Fibroblast of lung (primary cell): ENCODE measurements at regions not wholly inside any gene's neighbourhood (a gene's known extent, or its start where the extent isn't known, plus 50 kb on each side); places are given as distances from the start of the nearest gene placed in this dataset.
"Not testable (repeated sequence)": the region's sequence is repeated elsewhere in the genome, so short reads cannot be mapped to it uniquely, and the experiment has no call there.

Source experiments
- DNase-seq, 2 donors: peaks; one replicate each; pipeline versions ENCODE4 v3.0.0 to v3.0.0-alpha.2; 2010; ENCODE audit warnings: low read depth in 2 of 2
- H2AFZ ChIP-seq: 2 replicates; pipeline ENCODE4 v1.5.1; 2012; ENCODE audit warnings: low read length, control low read depth, inconsistent platforms
- H3K27ac ChIP-seq: 2 replicates; pipeline ENCODE4 v1.5.1; 2011; ENCODE audit warnings: low read length, control low read depth; ENCODE audit not compliant: insufficient read depth
- H3K27me3 ChIP-seq: 2 replicates; pipeline ENCODE4 v1.5.1; 2011; ENCODE audit warnings: mild to moderate bottlenecking, low read length; ENCODE audit not compliant: control insufficient read depth, insufficient read depth
- H3K36me3 ChIP-seq: 2 replicates; pipeline ENCODE4 v1.5.1; 2011; ENCODE audit warnings: low read length; ENCODE audit not compliant: control insufficient read depth, insufficient read depth
- H3K4me1 ChIP-seq: 2 replicates; pipeline ENCODE4 v1.5.1; 2011; ENCODE audit warnings: low read length; ENCODE audit not compliant: control insufficient read depth, insufficient read depth; ENCODE audit errors: extremely low read depth
- H3K4me2 ChIP-seq: 2 replicates; pipeline ENCODE4 v1.5.1; 2011; ENCODE audit warnings: low read length, control low read depth; ENCODE audit not compliant: insufficient read depth; ENCODE audit errors: extremely low read depth
- H3K4me3 ChIP-seq, 4 experiments: fragments of 200-600 bp in 1 of 4; sonication (generic) in 1 of 4; replicated peaks in 1 of 4; 2 replicates each; pipeline ENCODE4 v1.5.1; 2011 to 2016; ENCODE audit warnings: low read length in 4 of 4, low read depth in 3 of 4, mild to moderate bottlenecking in 3 of 4, control low read depth in 2 of 4, inconsistent platforms in 1 of 4, mixed read lengths in 1 of 4; ENCODE audit not compliant: insufficient read depth in 1 of 4; ENCODE audit errors: control extremely low read depth in 1 of 4
- H3K79me2 ChIP-seq: 2 replicates; pipeline ENCODE4 v1.5.1; 2012; ENCODE audit warnings: mild to moderate bottlenecking, low read length, inconsistent platforms; ENCODE audit not compliant: control insufficient read depth, insufficient read depth
- H3K9ac ChIP-seq: 2 replicates; pipeline ENCODE4 v1.5.1; 2011; ENCODE audit warnings: mild to moderate bottlenecking, low read length, control low read depth; ENCODE audit not compliant: insufficient read depth
- H3K9me3 ChIP-seq: 2 replicates; pipeline ENCODE4 v1.5.1; 2012; ENCODE audit warnings: low read depth, low read length; ENCODE audit not compliant: control insufficient read depth, insufficient read depth
- H4K20me1 ChIP-seq: 2 replicates; pipeline ENCODE4 v1.5.1; 2011; ENCODE audit warnings: low read length; ENCODE audit not compliant: control insufficient read depth, insufficient read depth; ENCODE audit errors: extremely low read depth
- CTCF ChIP-seq, 2 donors: IDR thresholded peaks in 1 of 2; conservative IDR thresholded peaks in 1 of 2; 1 replicate in 1 of 2; 2 replicates in 1 of 2; pipeline ENCODE4 v1.5.1; 2011 to 2012; ENCODE audit warnings: low read length in 2 of 2, control low read depth in 1 of 2, inconsistent platforms in 1 of 2, low read depth in 1 of 2, mild to moderate bottlenecking in 1 of 2
- EZH2 ChIP-seq: IDR thresholded peaks from 2 replicates; pipeline ENCODE4 v1.5.1; 2012; ENCODE audit warnings: low read length, control low read depth, mild to moderate bottlenecking; ENCODE audit errors: missing control alignments

GRCh38 chr4:145271194-145271593 lies 90.8 kb upstream of the OTUD4 start:
- Histone ChIP-seq H3K4me1 (no peaks in the 10 kb centered on the region), H4K20me1 (no peaks in the 10 kb centered on the region), H3K79me2 (no peaks in the 10 kb centered on the region), H3K4me2 (no peak overlapping the region), H3K27me3 (no peaks in the 10 kb centered on the region), H3K9me3 (no peaks in the 10 kb centered on the region), H3K4me3 (no peak overlapping the region), H3K36me3 (no peaks in the 10 kb centered on the region), H3K27ac (no peak overlapping the region), H3K9ac (no peak overlapping the region), H2AFZ (no peak overlapping the region)
- no peak for TF ChIP-seq CTCF (conservative IDR thresholded peaks at IDR 0.05 in 1 of 2, IDR thresholded peaks at IDR 0.05 in 1 of 2; ENCODE audit: low read depth in 1 of 2, low read length in 2 of 2)
- TF ChIP-seq EZH2 = no peak
- DNase-seq = no peak

- H3K4me3 ChIP-seq = no peak overlapping the region
- H3K9ac ChIP-seq = no peak overlapping the region
- H3K79me2 ChIP-seq = no peaks in the 10 kb centered on the region
- H3K36me3 ChIP-seq = no peaks in the 10 kb centered on the region
- H3K27me3 ChIP-seq = no peaks in the 10 kb centered on the region
- H3K4me2 ChIP-seq = no peak overlapping the region
- no peak overlapping the region for H2AFZ ChIP-seq
- no peaks in the 10 kb centered on the region for H3K4me1 ChIP-seq
- no peak overlapping the region for H3K27ac ChIP-seq
- DNase-seq = no peak
- H3K9me3 ChIP-seq = no peaks in the 10 kb centered on the region
- H4K20me1 ChIP-seq = no peaks in the 10 kb centered on the region
- TF ChIP-seq CTCF (conservative IDR thresholded peaks at IDR 0.05 in 1 of 2, IDR thresholded peaks at IDR 0.05 in 1 of 2; ENCODE audit: low read depth in 1 of 2, low read length in 2 of 2) (no peak), EZH2 (no peak)
These were observed 86.5 kb upstream of the OTUD4 start for GRCh38 chr4:145266881-145267280.

GRCh38 chr4:145260091-145260490 lies 79.7 kb upstream of the OTUD4 start:
- TF ChIP-seq CTCF (conservative IDR thresholded peaks at IDR 0.05 in 1 of 2, IDR thresholded peaks at IDR 0.05 in 1 of 2; ENCODE audit: low read depth in 1 of 2, low read length in 2 of 2) (no peak), EZH2 (no peak)
- DNase-seq = no peak
- no peak overlapping the region for H2AFZ ChIP-seq

GRCh38 chr4:145255311-145255710 lies 74.9 kb upstream of the OTUD4 start:
- DNase-seq, H3K4me3 ChIP-seq, H3K9me3 ChIP-seq, H3K27ac ChIP-seq, H3K27me3 ChIP-seq, H2AFZ ChIP-seq, H3K4me2 ChIP-seq, H3K36me3 ChIP-seq, H3K4me1 ChIP-seq, H4K20me1 ChIP-seq, H3K79me2 ChIP-seq, H3K9ac ChIP-seq: not testable (repeated sequence)

More at GRCh38 chr4:145260091-145260490, 79.7 kb upstream of the OTUD4 start:
- H3K27me3 ChIP-seq = no peaks in the 10 kb centered on the region
- H3K27ac ChIP-seq = no peak overlapping the region
- no peak overlapping the region for H3K9ac ChIP-seq
- no peaks in the 10 kb centered on the region for H3K9me3 ChIP-seq
- no peaks in the 10 kb centered on the region for H3K79me2 ChIP-seq
- no peaks in the 10 kb centered on the region for H3K36me3 ChIP-seq
- H3K4me1 ChIP-seq = no peaks in the 10 kb centered on the region
- H4K20me1 ChIP-seq = no peaks in the 10 kb centered on the region
- H3K4me3 ChIP-seq = no peak overlapping the region
- H3K4me2 ChIP-seq = no peak overlapping the region
